NCI-H1105 (cell line): ENCODE measurements at regions not wholly inside any gene's neighbourhood (a gene's known extent, or its start where the extent isn't known, plus 50 kb on each side); places are given as distances from the start of the nearest gene placed in this dataset.

Source experiments
- DNase-seq: peaks from one replicate; lab custom pipeline; 2025; lab: John Stamatoyannopoulos, UW

- DNase-seq = no peak
Observed at GRCh38 chr15:31555022-31555421, 228.4 kb downstream of the KLF13 start.

GRCh38 chr15:31556494-31557150 lies 230.0 kb downstream of the KLF13 start:
- DNase-seq = no peak

GRCh38 chr15:31557899-31558298 lies 231.3 kb downstream of the KLF13 start:
- no peak for DNase-seq

- no peak for DNase-seq
Observed at GRCh38 chr15:31558840-31559239, 232.2 kb downstream of the KLF13 start.

- no peak for DNase-seq
Observed at GRCh38 chr15:31559786-31560185, 233.2 kb downstream of the KLF13 start.

GRCh38 chr15:31560643-31561042 lies 234.0 kb downstream of the KLF13 start:
- no peak for DNase-seq

GRCh38 chr15:31561156-31561555 lies 234.5 kb downstream of the KLF13 start:
- no peak for DNase-seq

- DNase-seq = no peak
Observed at GRCh38 chr15:31563001-31563400, 236.4 kb downstream of the KLF13 start.

- no peak for DNase-seq
Observed at GRCh38 chr15:31563421-31563820, 236.8 kb downstream of the KLF13 start.

- no peak for DNase-seq
Observed at GRCh38 chr15:31567861-31568260, 241.2 kb downstream of the KLF13 start.

GRCh38 chr15:31569836-31570235 lies 243.2 kb downstream of the KLF13 start:
- no peak for DNase-seq

- DNase-seq = no peak
Observed at GRCh38 chr15:31570591-31570990, 244.0 kb downstream of the KLF13 start.

- no peak for DNase-seq
Observed at GRCh38 chr15:31571676-31572075, 245.0 kb downstream of the KLF13 start.

- no peak for DNase-seq
Observed at GRCh38 chr15:31573759-31574158, 247.1 kb downstream of the KLF13 start.

GRCh38 chr15:31574766-31575165 lies 248.1 kb downstream of the KLF13 start:
- no peak for DNase-seq

GRCh38 chr15:31577108-31577507 lies 250.5 kb downstream of the KLF13 start:
- DNase-seq = no peak

GRCh38 chr15:31579282-31579681 lies 252.6 kb downstream of the KLF13 start:
- DNase-seq = no peak

GRCh38 chr15:31579976-31580375 lies 253.3 kb downstream of the KLF13 start:
- DNase-seq = no peak

GRCh38 chr15:31584195-31584594 lies 257.6 kb downstream of the KLF13 start:
- no peak for DNase-seq

GRCh38 chr15:31585240-31585639 lies 258.6 kb downstream of the KLF13 start:
- DNase-seq = no peak

- no peak for DNase-seq
Observed at GRCh38 chr15:31586841-31587240, 260.2 kb downstream of the KLF13 start.

- DNase-seq = no peak
Observed at GRCh38 chr15:31587583-31587982, 260.9 kb downstream of the KLF13 start.

- DNase-seq = no peak
Observed at GRCh38 chr15:31590609-31591008, 264.0 kb downstream of the KLF13 start.

GRCh38 chr15:31591908-31592307 lies 265.3 kb downstream of the KLF13 start:
- DNase-seq = no peak

- no peak for DNase-seq
Observed at GRCh38 chr15:31597466-31597865, 270.8 kb downstream of the KLF13 start.
